Testis (tissue), 2 donors: ENCODE measurements at regions not wholly inside any gene's neighbourhood (a gene's known extent, or its start where the extent isn't known, plus 50 kb on each side); places are given as distances from the start of the nearest gene placed in this dataset.
A peak's percentile ranks its signal among the peaks of the same experiment; 100 is the strongest.

Experiments used
- DNase-seq: peaks from one replicate; pipeline ENCODE4 v3.0.0-alpha.2; 2019
- H3K27ac ChIP-seq, 2 donors: fragments of 200-600 bp; sonication (generic); one replicate each; pipeline ENCODE4 v1.5.1; 2019
- H3K27me3 ChIP-seq: fragments of 200-600 bp; sonication (generic); one replicate; pipeline ENCODE4 v1.5.1; 2019
- H3K36me3 ChIP-seq: fragments of 200-600 bp; sonication (generic); one replicate; pipeline ENCODE4 v1.5.1; 2017; ENCODE audit warnings: low read depth; ENCODE audit errors: missing control alignments
- H3K4me1 ChIP-seq: fragments of 200-600 bp; sonication (generic); one replicate; pipeline ENCODE4 v1.5.1; 2019
- H3K4me3 ChIP-seq, 2 donors: fragments of 200-600 bp; sonication (generic); one replicate each; pipeline ENCODE4 v1.5.1; 2017 to 2019
- H3K9me3 ChIP-seq: fragments of 200-600 bp; sonication (generic); one replicate; pipeline ENCODE4 v1.5.1; 2017
- POLR2A ChIP-seq: fragments of 450-650 bp; IDR thresholded peaks from one replicate; pipeline ENCODE4 v1.6.1; 2017; ENCODE audit warnings: antibody characterized with exemption, mild to moderate bottlenecking, moderate library complexity
- WGBS, 2 donors: methylation state at CpG; one replicate each; pipeline ENCODE4 v1.1.5; 2018; 5-methylcytosine and 5-hydroxymethylcytosine counted together
- intact Hi-C: fragments of 100-400 bp; cut with DNase I; formaldehyde crosslinking; loops from one replicate; pipeline ENCODE4 v1.15.1; 2023; ENCODE audit warnings: low total_unique reads
- TF ChIP-seq, protein P1 (sequence below), 3 experiments: fragments of 450-650 bp in 2 of 3; fragments of 200-600 bp in 1 of 3; sonication (generic) in 1 of 3; IDR thresholded peaks; one replicate each; pipeline ENCODE4 v1.5.1; 2016 to 2019; ENCODE audit warnings: antibody characterized with exemption in 3 of 3, mild to moderate bottlenecking in 2 of 3, moderate library complexity in 1 of 3

DNA sequence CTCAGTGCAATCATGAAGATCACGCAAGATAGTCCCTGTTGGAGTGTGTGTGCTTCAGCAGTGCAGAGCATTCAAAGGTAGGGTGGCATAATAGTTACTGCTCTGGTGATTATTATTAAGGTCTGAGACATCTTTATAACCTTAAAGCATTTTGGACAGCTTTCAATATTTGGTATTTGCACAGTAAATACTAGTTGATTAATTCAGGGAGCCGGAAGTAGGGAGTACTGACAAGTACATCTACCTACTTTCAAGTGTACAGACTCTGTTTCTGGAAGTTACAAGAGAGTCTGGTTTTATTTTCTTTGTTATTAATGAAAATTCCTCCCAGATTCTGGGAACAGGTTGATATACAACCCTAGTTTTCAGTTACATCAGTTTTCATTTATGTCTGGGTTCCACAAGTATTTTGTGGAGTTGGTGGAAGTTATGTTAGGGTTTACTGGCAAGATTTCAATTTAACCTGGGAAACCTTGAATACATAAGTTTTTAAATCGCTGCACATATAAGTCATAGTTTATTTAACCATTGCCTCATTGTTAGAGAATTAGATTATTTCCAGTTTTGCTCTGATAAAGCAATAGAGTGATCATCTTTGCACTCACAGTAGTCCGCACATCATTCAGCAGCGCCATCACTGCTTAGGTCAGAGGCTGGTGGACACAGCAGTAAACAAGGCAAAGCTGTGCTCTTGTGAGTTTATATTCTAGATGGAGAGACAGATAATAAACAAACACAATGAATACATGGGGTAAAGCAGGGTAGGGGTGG, 366.6 kb downstream of the REEP3 start:
- intact Hi-C loops: no loop called here
- Histone ChIP-seq H3K27ac (no peak overlapping the region), H3K4me1 (no peaks in the 10 kb centered on the region), H3K9me3 (no peaks in the 10 kb centered on the region), H3K36me3 (no peaks in the 10 kb centered on the region), H3K27me3 (no peaks in the 10 kb centered on the region), H3K4me3 (peak overlapping the region; percentile 21 to 44)
- WGBS, 2 donors: 66 to 77% methylated on average over 5 of the region's 5 CpGs
- DNase-seq: no peak
- no peak for TF ChIP-seq POLR2A
- TF ChIP-seq, protein P1, sequence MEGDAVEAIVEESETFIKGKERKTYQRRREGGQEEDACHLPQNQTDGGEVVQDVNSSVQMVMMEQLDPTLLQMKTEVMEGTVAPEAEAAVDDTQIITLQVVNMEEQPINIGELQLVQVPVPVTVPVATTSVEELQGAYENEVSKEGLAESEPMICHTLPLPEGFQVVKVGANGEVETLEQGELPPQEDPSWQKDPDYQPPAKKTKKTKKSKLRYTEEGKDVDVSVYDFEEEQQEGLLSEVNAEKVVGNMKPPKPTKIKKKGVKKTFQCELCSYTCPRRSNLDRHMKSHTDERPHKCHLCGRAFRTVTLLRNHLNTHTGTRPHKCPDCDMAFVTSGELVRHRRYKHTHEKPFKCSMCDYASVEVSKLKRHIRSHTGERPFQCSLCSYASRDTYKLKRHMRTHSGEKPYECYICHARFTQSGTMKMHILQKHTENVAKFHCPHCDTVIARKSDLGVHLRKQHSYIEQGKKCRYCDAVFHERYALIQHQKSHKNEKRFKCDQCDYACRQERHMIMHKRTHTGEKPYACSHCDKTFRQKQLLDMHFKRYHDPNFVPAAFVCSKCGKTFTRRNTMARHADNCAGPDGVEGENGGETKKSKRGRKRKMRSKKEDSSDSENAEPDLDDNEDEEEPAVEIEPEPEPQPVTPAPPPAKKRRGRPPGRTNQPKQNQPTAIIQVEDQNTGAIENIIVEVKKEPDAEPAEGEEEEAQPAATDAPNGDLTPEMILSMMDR (IDR thresholded peaks at IDR 0.05): no peak

DNA sequence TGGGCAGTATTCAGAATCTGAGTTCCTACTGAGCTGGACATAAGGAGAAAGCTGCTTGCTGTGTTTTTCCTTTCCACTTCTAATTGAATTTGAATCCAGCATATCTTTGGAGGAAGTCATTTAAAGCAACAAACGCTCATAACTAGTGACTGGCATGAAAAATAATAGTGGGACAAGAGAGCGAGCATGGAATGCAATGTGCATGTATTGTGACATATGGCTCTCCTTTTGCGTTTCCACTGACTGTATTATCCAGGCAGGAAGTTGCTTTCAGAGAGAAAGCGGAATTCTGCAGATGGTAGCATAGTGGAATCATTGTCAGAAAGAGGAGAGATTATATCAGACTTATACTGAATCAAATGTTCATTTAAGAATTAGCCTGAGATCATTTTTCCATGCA, 368.6 kb downstream of the REEP3 start:
- H3K36me3 ChIP-seq: no peaks in the 10 kb centered on the region
- H3K4me3 ChIP-seq: no peak overlapping the region
- TF ChIP-seq, protein P1 (IDR thresholded peaks at IDR 0.05): no peak
- no peak for TF ChIP-seq POLR2A
- no peaks in the 10 kb centered on the region for H3K27me3 ChIP-seq
- no peaks in the 10 kb centered on the region for H3K9me3 ChIP-seq
- whole genome bisulfite sequencing, 2 donors: 72 to 75% methylated on average over 4 of the region's 4 CpGs
- H3K27ac ChIP-seq: no peak overlapping the region
- intact Hi-C loops: no loop called here
- no peak for DNase-seq
- no peaks in the 10 kb centered on the region for H3K4me1 ChIP-seq

DNA sequence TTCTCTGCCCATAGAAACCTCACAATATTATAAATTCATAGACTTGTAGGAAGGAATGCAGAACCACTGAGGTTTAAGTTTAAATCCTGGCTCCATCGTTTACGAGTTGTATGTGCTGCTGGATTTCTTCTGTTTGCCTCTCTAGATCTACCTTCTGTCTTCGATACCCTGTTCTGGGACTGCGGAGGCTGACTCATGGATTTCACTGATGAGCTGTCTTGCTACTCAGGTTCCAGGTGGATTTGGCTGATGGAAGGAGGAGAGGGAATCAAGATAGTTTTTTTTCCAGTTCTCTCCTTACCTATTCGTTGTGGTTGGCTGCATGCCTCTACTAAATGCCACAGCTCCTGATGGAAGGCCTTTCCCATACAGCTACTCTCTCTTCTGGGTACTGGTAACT, 375.8 kb downstream of the REEP3 start:
- H3K27me3 ChIP-seq: no peaks in the 10 kb centered on the region
- TF ChIP-seq, protein P1 (IDR thresholded peaks at IDR 0.05): no peak
- no peak for TF ChIP-seq POLR2A
- H3K4me1 ChIP-seq: no peaks in the 10 kb centered on the region
- H3K36me3 ChIP-seq: no peaks in the 10 kb centered on the region
- no peak for DNase-seq
- 82 to 93% methylated on average over 5 of the region's 5 CpGs for WGBS, 2 donors
- H3K9me3 ChIP-seq: no peaks in the 10 kb centered on the region
- no peak overlapping the region for H3K4me3 ChIP-seq
- H3K27ac ChIP-seq: no peak overlapping the region
- intact Hi-C loops: no loop called here

DNA sequence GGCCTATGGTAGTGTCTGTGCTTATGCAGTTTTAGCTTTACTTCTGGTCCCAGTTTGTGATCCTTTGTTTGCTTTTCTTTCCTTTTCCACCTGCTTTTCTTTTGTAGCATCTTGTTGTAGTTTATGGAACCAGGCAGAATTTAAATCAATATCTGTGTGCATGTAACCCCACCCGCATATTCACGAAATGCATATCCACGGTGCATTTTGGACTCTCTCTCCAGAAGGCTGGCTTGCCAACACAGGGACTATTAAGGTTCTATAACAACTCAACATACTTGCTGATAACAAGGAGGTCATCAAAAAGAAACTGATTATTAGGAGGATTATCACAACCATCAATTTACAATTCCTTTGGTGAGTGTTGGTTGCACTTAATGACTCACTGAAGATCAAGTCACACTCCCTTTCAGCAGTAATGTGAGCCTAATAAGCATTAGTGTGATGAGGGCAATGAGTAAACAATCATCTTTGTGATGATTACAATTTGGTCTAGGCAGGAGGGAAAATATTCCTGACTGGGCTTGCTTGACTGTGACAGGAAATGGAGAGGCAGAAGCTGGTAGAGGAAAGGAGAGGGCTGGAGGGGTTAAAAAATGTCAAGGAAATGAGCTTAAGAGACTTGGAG, 378.6 kb downstream of the REEP3 start:
- no peaks in the 10 kb centered on the region for H3K9me3 ChIP-seq
- no peaks in the 10 kb centered on the region for H3K4me1 ChIP-seq
- 94 to 97% methylated on average over 3 of the region's 3 CpGs for WGBS, 2 donors
- TF ChIP-seq, protein P1 (IDR thresholded peaks at IDR 0.05): no peak
- no peak for TF ChIP-seq POLR2A
- DNase-seq: no peak
- no peaks in the 10 kb centered on the region for H3K36me3 ChIP-seq
- no peak overlapping the region for H3K4me3 ChIP-seq
- no peak overlapping the region for H3K27ac ChIP-seq
- intact Hi-C loops: no loop called here
- no peaks in the 10 kb centered on the region for H3K27me3 ChIP-seq
